H1 (cell line): ENCODE measurements at regions not wholly inside any gene's neighbourhood (a gene's known extent, or its start where the extent isn't known, plus 50 kb on each side); places are given as distances from the start of the nearest gene placed in this dataset.

ENCODE experiments used
- EGR1 ChIP-seq: IDR thresholded peaks from 2 replicates; pipeline ENCODE4 v1.6.1; 2011; ENCODE audit warnings: low read depth, low read length, borderline replicate concordance
- EP300 ChIP-seq, 2 experiments: IDR thresholded peaks; 1 replicate in 1 of 2; 2 replicates in 1 of 2; pipeline ENCODE4 v1.6.1; 2011 to 2012; ENCODE audit warnings: low read depth in 2 of 2, low read length in 2 of 2, mild to moderate bottlenecking in 2 of 2, borderline replicate concordance in 1 of 2, inconsistent platforms in 1 of 2, moderate library complexity in 1 of 2
- HDAC6 ChIP-seq: IDR thresholded peaks from one replicate; pipeline ENCODE4 v1.7.1; 2012; ENCODE audit warnings: low read depth, mild to moderate bottlenecking, inconsistent platforms, low read length, moderate library complexity
- KDM1A ChIP-seq: fragments of 200-600, 300-600 bp; sonication (generic); IDR thresholded peaks from 2 replicates; pipeline ENCODE4 v1.7.1; 2016; ENCODE audit warnings: mild to moderate bottlenecking, low read length, borderline replicate concordance
- POLR2A ChIP-seq, 2 experiments: IDR thresholded peaks; 1 replicate in 1 of 2; 2 replicates in 1 of 2; pipeline ENCODE4 v1.6.1; 2011; ENCODE audit warnings: low read depth in 2 of 2, low read length in 2 of 2, mild to moderate bottlenecking in 2 of 2; ENCODE audit errors: control extremely low read depth in 1 of 2
- SUZ12 ChIP-seq: fragments of 200-600 bp; sonication (generic); IDR thresholded peaks from 2 replicates; pipeline ENCODE4 v1.6.1; 2012; ENCODE audit warnings: mild to moderate bottlenecking, inconsistent platforms, low read length, moderate library complexity, mixed read lengths
- TBP ChIP-seq: IDR thresholded peaks from 2 replicates; pipeline ENCODE4 v1.6.1; 2011; ENCODE audit warnings: low read depth, low read length, improper control_type of control experiment
- TF ChIP-seq, protein P1 (sequence below): fragments of 300-600 bp; sonication (generic); IDR thresholded peaks from 2 replicates; pipeline ENCODE4 v1.7.1; 2012; ENCODE audit warnings: low read length, moderate library complexity, mild to moderate bottlenecking, inconsistent platforms; ENCODE audit not compliant: insufficient replicate concordance

DNA sequence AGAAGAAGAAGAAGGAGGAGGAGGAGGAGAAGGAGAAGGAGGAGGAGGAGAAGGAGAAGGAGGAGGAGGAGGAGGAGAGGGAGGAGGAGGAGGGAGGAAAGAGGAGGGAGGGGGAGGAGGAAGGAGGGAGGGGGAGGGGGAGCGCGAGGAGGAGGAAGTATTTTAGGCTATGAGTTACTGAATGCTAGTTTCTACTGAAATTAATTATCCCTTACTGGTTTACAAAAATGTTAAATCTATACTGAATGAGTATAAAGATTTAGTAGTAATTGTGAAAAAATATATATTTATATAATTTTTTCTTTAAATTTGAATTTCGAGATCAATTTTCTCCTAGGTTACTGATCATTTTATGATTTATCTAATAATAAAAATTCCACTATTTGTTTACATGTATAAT, 1769.0 kb upstream of the NUDT12 start (continued):
- TF ChIP-seq EGR1: no peak
- TF ChIP-seq POLR2A (IDR thresholded peaks at IDR 0.05; ENCODE audit: control extremely low read depth in 1 of 2, low read depth in 2 of 2, low read length in 2 of 2): no peak
- no peak for TF ChIP-seq TBP
- TF ChIP-seq KDM1A: no peak
- no peak for TF ChIP-seq SUZ12
- TF ChIP-seq, protein P1, sequence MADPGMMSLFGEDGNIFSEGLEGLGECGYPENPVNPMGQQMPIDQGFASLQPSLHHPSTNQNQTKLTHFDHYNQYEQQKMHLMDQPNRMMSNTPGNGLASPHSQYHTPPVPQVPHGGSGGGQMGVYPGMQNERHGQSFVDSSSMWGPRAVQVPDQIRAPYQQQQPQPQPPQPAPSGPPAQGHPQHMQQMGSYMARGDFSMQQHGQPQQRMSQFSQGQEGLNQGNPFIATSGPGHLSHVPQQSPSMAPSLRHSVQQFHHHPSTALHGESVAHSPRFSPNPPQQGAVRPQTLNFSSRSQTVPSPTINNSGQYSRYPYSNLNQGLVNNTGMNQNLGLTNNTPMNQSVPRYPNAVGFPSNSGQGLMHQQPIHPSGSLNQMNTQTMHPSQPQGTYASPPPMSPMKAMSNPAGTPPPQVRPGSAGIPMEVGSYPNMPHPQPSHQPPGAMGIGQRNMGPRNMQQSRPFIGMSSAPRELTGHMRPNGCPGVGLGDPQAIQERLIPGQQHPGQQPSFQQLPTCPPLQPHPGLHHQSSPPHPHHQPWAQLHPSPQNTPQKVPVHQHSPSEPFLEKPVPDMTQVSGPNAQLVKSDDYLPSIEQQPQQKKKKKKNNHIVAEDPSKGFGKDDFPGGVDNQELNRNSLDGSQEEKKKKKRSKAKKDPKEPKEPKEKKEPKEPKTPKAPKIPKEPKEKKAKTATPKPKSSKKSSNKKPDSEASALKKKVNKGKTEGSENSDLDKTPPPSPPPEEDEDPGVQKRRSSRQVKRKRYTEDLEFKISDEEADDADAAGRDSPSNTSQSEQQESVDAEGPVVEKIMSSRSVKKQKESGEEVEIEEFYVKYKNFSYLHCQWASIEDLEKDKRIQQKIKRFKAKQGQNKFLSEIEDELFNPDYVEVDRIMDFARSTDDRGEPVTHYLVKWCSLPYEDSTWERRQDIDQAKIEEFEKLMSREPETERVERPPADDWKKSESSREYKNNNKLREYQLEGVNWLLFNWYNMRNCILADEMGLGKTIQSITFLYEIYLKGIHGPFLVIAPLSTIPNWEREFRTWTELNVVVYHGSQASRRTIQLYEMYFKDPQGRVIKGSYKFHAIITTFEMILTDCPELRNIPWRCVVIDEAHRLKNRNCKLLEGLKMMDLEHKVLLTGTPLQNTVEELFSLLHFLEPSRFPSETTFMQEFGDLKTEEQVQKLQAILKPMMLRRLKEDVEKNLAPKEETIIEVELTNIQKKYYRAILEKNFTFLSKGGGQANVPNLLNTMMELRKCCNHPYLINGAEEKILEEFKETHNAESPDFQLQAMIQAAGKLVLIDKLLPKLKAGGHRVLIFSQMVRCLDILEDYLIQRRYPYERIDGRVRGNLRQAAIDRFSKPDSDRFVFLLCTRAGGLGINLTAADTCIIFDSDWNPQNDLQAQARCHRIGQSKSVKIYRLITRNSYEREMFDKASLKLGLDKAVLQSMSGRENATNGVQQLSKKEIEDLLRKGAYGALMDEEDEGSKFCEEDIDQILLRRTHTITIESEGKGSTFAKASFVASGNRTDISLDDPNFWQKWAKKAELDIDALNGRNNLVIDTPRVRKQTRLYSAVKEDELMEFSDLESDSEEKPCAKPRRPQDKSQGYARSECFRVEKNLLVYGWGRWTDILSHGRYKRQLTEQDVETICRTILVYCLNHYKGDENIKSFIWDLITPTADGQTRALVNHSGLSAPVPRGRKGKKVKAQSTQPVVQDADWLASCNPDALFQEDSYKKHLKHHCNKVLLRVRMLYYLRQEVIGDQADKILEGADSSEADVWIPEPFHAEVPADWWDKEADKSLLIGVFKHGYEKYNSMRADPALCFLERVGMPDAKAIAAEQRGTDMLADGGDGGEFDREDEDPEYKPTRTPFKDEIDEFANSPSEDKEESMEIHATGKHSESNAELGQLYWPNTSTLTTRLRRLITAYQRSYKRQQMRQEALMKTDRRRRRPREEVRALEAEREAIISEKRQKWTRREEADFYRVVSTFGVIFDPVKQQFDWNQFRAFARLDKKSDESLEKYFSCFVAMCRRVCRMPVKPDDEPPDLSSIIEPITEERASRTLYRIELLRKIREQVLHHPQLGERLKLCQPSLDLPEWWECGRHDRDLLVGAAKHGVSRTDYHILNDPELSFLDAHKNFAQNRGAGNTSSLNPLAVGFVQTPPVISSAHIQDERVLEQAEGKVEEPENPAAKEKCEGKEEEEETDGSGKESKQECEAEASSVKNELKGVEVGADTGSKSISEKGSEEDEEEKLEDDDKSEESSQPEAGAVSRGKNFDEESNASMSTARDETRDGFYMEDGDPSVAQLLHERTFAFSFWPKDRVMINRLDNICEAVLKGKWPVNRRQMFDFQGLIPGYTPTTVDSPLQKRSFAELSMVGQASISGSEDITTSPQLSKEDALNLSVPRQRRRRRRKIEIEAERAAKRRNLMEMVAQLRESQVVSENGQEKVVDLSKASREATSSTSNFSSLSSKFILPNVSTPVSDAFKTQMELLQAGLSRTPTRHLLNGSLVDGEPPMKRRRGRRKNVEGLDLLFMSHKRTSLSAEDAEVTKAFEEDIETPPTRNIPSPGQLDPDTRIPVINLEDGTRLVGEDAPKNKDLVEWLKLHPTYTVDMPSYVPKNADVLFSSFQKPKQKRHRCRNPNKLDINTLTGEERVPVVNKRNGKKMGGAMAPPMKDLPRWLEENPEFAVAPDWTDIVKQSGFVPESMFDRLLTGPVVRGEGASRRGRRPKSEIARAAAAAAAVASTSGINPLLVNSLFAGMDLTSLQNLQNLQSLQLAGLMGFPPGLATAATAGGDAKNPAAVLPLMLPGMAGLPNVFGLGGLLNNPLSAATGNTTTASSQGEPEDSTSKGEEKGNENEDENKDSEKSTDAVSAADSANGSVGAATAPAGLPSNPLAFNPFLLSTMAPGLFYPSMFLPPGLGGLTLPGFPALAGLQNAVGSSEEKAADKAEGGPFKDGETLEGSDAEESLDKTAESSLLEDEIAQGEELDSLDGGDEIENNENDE: no peak
- TF ChIP-seq HDAC6: no peak
- TF ChIP-seq EP300 (IDR thresholded peaks at IDR 0.05; ENCODE audit: borderline replicate concordance in 1 of 2, low read depth in 2 of 2, low read length in 2 of 2): no peak
